ENCODE measurements at regions not wholly inside any gene's neighbourhood (a gene's known extent, or its start where the extent isn't known, plus 50 kb on each side); places are given as distances from the start of the nearest gene placed in this dataset.

DNA sequence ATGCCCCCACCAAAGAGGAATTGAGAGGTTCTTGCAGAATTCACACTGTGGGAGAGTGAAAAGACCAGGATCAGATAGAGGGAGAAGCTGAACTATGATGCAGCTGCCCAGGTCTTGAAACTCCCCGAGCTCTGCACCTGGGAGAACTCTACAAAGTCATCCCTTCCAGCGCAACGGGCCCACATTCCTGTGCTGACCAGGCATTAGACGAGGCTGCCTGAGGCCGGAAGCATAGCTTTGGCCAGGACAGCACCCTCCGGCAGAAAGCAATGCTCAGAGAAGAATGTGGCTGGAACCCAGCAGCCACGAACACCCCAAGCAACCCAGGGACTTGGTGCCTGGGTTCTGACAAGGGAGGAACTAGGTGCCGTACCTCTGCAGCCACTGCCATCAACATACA, 281.5 kb upstream of the CDH4 start:
- TF ChIP-seq EZH2phosphoT487 (conservative IDR thresholded peaks at IDR 0.05; ENCODE audit: low read length), result no peak
- TF ChIP-seq, protein P1, sequence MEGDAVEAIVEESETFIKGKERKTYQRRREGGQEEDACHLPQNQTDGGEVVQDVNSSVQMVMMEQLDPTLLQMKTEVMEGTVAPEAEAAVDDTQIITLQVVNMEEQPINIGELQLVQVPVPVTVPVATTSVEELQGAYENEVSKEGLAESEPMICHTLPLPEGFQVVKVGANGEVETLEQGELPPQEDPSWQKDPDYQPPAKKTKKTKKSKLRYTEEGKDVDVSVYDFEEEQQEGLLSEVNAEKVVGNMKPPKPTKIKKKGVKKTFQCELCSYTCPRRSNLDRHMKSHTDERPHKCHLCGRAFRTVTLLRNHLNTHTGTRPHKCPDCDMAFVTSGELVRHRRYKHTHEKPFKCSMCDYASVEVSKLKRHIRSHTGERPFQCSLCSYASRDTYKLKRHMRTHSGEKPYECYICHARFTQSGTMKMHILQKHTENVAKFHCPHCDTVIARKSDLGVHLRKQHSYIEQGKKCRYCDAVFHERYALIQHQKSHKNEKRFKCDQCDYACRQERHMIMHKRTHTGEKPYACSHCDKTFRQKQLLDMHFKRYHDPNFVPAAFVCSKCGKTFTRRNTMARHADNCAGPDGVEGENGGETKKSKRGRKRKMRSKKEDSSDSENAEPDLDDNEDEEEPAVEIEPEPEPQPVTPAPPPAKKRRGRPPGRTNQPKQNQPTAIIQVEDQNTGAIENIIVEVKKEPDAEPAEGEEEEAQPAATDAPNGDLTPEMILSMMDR (IDR thresholded peaks at IDR 0.05; ENCODE audit: insufficient read depth, low read length, poor library complexity, severe bottlenecking), result no peak
